ENCODE measurements at regions not wholly inside any gene's neighbourhood (a gene's known extent, or its start where the extent isn't known, plus 50 kb on each side); places are given as distances from the start of the nearest gene placed in this dataset.

DNA sequence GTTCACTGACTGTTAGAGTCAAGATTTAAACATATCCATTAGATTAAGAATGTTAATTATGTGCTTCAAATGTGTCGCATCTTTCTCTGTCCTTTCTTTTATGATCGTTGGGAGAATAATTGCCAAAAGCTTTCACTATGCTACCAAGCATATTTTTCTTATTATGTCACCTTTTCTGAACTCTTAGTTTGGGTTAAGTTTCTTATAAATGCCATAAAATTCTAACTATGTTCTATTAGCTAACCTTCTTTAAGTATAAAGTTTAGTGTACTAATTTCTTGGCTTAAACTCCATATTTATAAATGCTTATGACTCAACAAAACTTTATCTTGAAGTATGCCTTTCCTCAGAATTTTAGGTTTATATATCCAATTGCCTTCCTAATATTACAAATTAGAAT, 1759.4 kb downstream of the PCDH9 start:
- TF ChIP-seq JUND (CRISPR knock-in tag; IDR thresholded peaks at IDR 0.05), result no peak
- no peak for TF ChIP-seq FOXM1 (CRISPR knock-in tag; IDR thresholded peaks at IDR 0.05)
- no peak for TF ChIP-seq ISX (CRISPR knock-in tag; conservative IDR thresholded peaks at IDR 0.05)
- no peak for TF ChIP-seq ZNF782 (CRISPR knock-in tag; IDR thresholded peaks at IDR 0.05; ENCODE audit: borderline replicate concordance)
- TF ChIP-seq ZNF10 (CRISPR knock-in tag; IDR thresholded peaks at IDR 0.05; ENCODE audit: borderline replicate concordance, low read depth), result no peak
- no peak for TF ChIP-seq ARNT2 (CRISPR knock-in tag; IDR thresholded peaks at IDR 0.05; ENCODE audit: low read depth)
- no peak for TF ChIP-seq TBP (CRISPR knock-in tag; IDR thresholded peaks at IDR 0.05)
- no peak for TF ChIP-seq MAFK (conservative IDR thresholded peaks at IDR 0.05 in 1 of 2, IDR thresholded peaks at IDR 0.05 in 1 of 2; ENCODE audit: low read length in 2 of 2)
- TF ChIP-seq, protein P1, sequence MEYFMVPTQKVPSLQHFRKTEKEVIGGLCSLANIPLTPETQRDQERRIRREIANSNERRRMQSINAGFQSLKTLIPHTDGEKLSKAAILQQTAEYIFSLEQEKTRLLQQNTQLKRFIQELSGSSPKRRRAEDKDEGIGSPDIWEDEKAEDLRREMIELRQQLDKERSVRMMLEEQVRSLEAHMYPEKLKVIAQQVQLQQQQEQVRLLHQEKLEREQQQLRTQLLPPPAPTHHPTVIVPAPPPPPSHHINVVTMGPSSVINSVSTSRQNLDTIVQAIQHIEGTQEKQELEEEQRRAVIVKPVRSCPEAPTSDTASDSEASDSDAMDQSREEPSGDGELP (IDR thresholded peaks at IDR 0.05; ENCODE audit: borderline replicate concordance, low read depth), result no peak
- TF ChIP-seq TCF12 (IDR thresholded peaks at IDR 0.05), result no peak
- no peak for TF ChIP-seq TCF12 (CRISPR knock-in tag; IDR thresholded peaks at IDR 0.05)
- TF ChIP-seq, protein P2, sequence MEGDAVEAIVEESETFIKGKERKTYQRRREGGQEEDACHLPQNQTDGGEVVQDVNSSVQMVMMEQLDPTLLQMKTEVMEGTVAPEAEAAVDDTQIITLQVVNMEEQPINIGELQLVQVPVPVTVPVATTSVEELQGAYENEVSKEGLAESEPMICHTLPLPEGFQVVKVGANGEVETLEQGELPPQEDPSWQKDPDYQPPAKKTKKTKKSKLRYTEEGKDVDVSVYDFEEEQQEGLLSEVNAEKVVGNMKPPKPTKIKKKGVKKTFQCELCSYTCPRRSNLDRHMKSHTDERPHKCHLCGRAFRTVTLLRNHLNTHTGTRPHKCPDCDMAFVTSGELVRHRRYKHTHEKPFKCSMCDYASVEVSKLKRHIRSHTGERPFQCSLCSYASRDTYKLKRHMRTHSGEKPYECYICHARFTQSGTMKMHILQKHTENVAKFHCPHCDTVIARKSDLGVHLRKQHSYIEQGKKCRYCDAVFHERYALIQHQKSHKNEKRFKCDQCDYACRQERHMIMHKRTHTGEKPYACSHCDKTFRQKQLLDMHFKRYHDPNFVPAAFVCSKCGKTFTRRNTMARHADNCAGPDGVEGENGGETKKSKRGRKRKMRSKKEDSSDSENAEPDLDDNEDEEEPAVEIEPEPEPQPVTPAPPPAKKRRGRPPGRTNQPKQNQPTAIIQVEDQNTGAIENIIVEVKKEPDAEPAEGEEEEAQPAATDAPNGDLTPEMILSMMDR (CRISPR knock-in tag; IDR thresholded peaks at IDR 0.05), result no peak
- no peak for TF ChIP-seq SIN3A (IDR thresholded peaks at IDR 0.05; ENCODE audit: borderline replicate concordance, low read depth, low read length)
- no peak for TF ChIP-seq CENPT (CRISPR knock-in tag; IDR thresholded peaks at IDR 0.05; ENCODE audit: low read depth)
- no peak for TF ChIP-seq ZNF747 (CRISPR knock-in tag; IDR thresholded peaks at IDR 0.05; ENCODE audit: borderline replicate concordance)
